ENCODE measurements at regions not wholly inside any gene's neighbourhood (a gene's known extent, or its start where the extent isn't known, plus 50 kb on each side); places are given as distances from the start of the nearest gene placed in this dataset.

DNA sequence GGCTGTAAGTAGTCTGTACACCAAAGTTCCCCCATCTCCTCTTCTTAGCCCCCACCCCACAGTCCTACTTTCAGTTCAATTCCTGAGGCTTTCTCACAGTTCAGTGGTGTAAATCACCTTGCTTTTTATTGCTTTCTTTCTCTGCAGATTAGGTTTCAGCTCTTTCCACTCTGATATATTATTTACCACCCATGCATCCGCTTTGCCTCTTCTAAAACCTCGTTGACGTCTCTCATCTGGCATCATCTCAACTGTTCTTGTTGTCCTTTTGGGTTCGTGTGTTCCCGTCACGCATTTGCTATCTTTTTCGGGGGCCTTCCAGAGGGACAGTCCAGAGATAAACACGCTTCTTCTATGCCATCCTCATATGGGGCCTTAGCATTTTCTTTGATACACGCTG is 597.9 kb upstream of the DPP6 start:
- POLR2A ChIA-PET = no interaction called here
- Mint-ChIP-seq H3K9me3 (peaks cover 77% of the 10 kb centered on the region), H3K27me3 (ENCODE audit: low read depth) (peaks cover 21% of the 10 kb centered on the region), H3K27ac (no peak overlapping the region), H3K4me1 (no peaks in the 10 kb centered on the region), H3K36me3 (peaks cover 82% of the 10 kb centered on the region), H3K4me3 (no peak overlapping the region)
- CTCF ChIA-PET = no interaction called here
- ATAC-seq = no peak
- no peak for DNase-seq (ENCODE audit: low spot score)
- no peak for TF ChIP-seq GABPB1 (CRISPR knock-in tag; IDR thresholded peaks at IDR 0.05)
- no peak for TF ChIP-seq JAZF1 (CRISPR knock-in tag; IDR thresholded peaks at IDR 0.05)
- TF ChIP-seq ARID4B (CRISPR knock-in tag; IDR thresholded peaks at IDR 0.05; ENCODE audit: borderline replicate concordance) = no peak
- TF ChIP-seq SMAD3 (CRISPR knock-in tag; IDR thresholded peaks at IDR 0.05; ENCODE audit: borderline replicate concordance) = no peak
- TF ChIP-seq ZNF396 (CRISPR knock-in tag; IDR thresholded peaks at IDR 0.05; ENCODE audit: borderline replicate concordance) = no peak

- Mint-ChIP-seq H3K4me3 (no peak overlapping the region), H3K9me3 (peaks cover 82% of the 10 kb centered on the region), H3K27me3 (ENCODE audit: low read depth) (peaks cover 17% of the 10 kb centered on the region), H3K36me3 (peaks cover 73% of the 10 kb centered on the region), H3K27ac (no peak overlapping the region), H3K4me1 (no peaks in the 10 kb centered on the region)
- ATAC-seq = no peak
- TF ChIP-seq, protein P1, sequence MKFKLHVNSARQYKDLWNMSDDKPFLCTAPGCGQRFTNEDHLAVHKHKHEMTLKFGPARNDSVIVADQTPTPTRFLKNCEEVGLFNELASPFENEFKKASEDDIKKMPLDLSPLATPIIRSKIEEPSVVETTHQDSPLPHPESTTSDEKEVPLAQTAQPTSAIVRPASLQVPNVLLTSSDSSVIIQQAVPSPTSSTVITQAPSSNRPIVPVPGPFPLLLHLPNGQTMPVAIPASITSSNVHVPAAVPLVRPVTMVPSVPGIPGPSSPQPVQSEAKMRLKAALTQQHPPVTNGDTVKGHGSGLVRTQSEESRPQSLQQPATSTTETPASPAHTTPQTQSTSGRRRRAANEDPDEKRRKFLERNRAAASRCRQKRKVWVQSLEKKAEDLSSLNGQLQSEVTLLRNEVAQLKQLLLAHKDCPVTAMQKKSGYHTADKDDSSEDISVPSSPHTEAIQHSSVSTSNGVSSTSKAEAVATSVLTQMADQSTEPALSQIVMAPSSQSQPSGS (CRISPR knock-in tag; IDR thresholded peaks at IDR 0.05; ENCODE audit: borderline replicate concordance, low read depth) = no peak
- TF ChIP-seq ETV6 (CRISPR knock-in tag; IDR thresholded peaks at IDR 0.05) (no peak), CTCF (IDR thresholded peaks at IDR 0.05) (no peak), AFF4 (CRISPR knock-in tag; IDR thresholded peaks at IDR 0.05; ENCODE audit: borderline replicate concordance) (no peak), KAT7 (CRISPR knock-in tag; IDR thresholded peaks at IDR 0.05; ENCODE audit: borderline replicate concordance) (no peak), TCF7 (CRISPR knock-in tag; IDR thresholded peaks at IDR 0.05; ENCODE audit: low read depth) (no peak)
- TF ChIP-seq, protein P2, sequence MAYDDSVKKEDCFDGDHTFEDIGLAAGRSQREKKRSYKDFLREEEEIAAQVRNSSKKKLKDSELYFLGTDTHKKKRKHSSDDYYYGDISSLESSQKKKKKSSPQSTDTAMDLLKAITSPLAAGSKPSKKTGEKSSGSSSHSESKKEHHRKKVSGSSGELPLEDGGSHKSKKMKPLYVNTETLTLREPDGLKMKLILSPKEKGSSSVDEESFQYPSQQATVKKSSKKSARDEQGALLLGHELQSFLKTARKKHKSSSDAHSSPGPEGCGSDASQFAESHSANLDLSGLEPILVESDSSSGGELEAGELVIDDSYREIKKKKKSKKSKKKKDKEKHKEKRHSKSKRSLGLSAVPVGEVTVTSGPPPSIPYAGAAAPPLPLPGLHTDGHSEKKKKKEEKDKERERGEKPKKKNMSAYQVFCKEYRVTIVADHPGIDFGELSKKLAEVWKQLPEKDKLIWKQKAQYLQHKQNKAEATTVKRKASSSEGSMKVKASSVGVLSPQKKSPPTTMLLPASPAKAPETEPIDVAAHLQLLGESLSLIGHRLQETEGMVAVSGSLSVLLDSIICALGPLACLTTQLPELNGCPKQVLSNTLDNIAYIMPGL (CRISPR knock-in tag; IDR thresholded peaks at IDR 0.05) = no peak
- no peak for DNase-seq (ENCODE audit: low spot score)
- POLR2A ChIA-PET = no interaction called here
- CTCF ChIA-PET = no interaction called here
Observed at GRCh38 chr7:153457746-153458145, 594.5 kb upstream of the DPP6 start.

Data from WTC11 (cell line).